COLO668 (cell line): ENCODE measurements at regions not wholly inside any gene's neighbourhood (a gene's known extent, or its start where the extent isn't known, plus 50 kb on each side); places are given as distances from the start of the nearest gene placed in this dataset.

Experiments used
- DNase-seq: peaks from one replicate; lab custom pipeline; 2025; ENCODE audit not compliant: unreplicated experiment; lab: John Stamatoyannopoulos, UW

GRCh38 chr13:63690672-63691071, 2275.0 kb upstream of the PCDH20 start:
- DNase-seq = no peak

GRCh38 chr13:63684822-63685221, 2269.2 kb upstream of the PCDH20 start:
- no peak for DNase-seq

GRCh38 chr13:63680704-63681103, 2265.1 kb upstream of the PCDH20 start:
- no peak for DNase-seq

- DNase-seq = no peak
Measured at GRCh38 chr13:63671296-63671695, 2255.6 kb upstream of the PCDH20 start.

GRCh38 chr13:63651394-63651793, 2235.7 kb upstream of the PCDH20 start:
- DNase-seq = no peak

- no peak for DNase-seq
Measured at GRCh38 chr13:63643543-63643942, 2227.9 kb upstream of the PCDH20 start.

- DNase-seq = no peak
Measured at GRCh38 chr13:63636316-63636993, 2220.8 kb upstream of the PCDH20 start.

GRCh38 chr13:63632321-63632720, 2216.7 kb upstream of the PCDH20 start:
- DNase-seq = no peak

GRCh38 chr13:63631006-63631405, 2215.4 kb upstream of the PCDH20 start:
- DNase-seq = no peak

- no peak for DNase-seq
Measured at GRCh38 chr13:63629591-63629990, 2213.9 kb upstream of the PCDH20 start.

- DNase-seq = no peak
Measured at GRCh38 chr13:63628310-63628709, 2212.7 kb upstream of the PCDH20 start.

GRCh38 chr13:63625869-63626268, 2210.2 kb upstream of the PCDH20 start:
- DNase-seq = no peak

- no peak for DNase-seq
Measured at GRCh38 chr13:63614874-63615612, 2199.4 kb upstream of the PCDH20 start.

- DNase-seq = no peak
Measured at GRCh38 chr13:63607153-63607552, 2191.5 kb upstream of the PCDH20 start.

GRCh38 chr13:63605962-63606361, 2190.3 kb upstream of the PCDH20 start:
- DNase-seq = no peak

GRCh38 chr13:63605403-63605802, 2189.8 kb upstream of the PCDH20 start:
- DNase-seq = no peak

- DNase-seq = no peak
Measured at GRCh38 chr13:63595811-63596210, 2180.2 kb upstream of the PCDH20 start.

GRCh38 chr13:63586467-63586866, 2170.8 kb upstream of the PCDH20 start:
- DNase-seq = no peak

GRCh38 chr13:63578796-63579195, 2163.1 kb upstream of the PCDH20 start:
- no peak for DNase-seq

- no peak for DNase-seq
Measured at GRCh38 chr13:63567031-63567430, 2151.4 kb upstream of the PCDH20 start.

GRCh38 chr13:63554157-63554556, 2138.5 kb upstream of the PCDH20 start:
- DNase-seq = no peak

- DNase-seq = no peak
Measured at GRCh38 chr13:63551731-63552130, 2136.1 kb upstream of the PCDH20 start.

- DNase-seq = no peak
Measured at GRCh38 chr13:63546524-63546923, 2130.9 kb upstream of the PCDH20 start.
